RWPE1 (cell line): ENCODE measurements at regions not wholly inside any gene's neighbourhood (a gene's known extent, or its start where the extent isn't known, plus 50 kb on each side); places are given as distances from the start of the nearest gene placed in this dataset.
"Not testable (repeated sequence)": the region's sequence is repeated elsewhere in the genome, so short reads cannot be mapped to it uniquely, and the experiment has no call there.

Source experiments
- CTCF ChIA-PET: fragments of 350-600 bp; sonication (Branson Sonifier 250); formaldehyde crosslinking; extraction: SDS; loops from one replicate; lab custom pipeline; 2021; lab: Yijun Ruan, JAX
- POLR2A ChIA-PET: fragments of 400-600 bp; formaldehyde crosslinking; extraction: SDS; loops from one replicate; lab custom pipeline; 2020; ENCODE audit warnings: antibody characterized with exemption; ENCODE audit not compliant: low non-redundant PET; lab: Yijun Ruan, JAX
- DNase-seq: peaks from one replicate; pipeline ENCODE4 v3.0.0; 2012; ENCODE audit warnings: low spot score
- H3K27ac ChIP-seq: fragments of 450-650 bp; 2 replicates; pipeline ENCODE4 v1.5.1; 2017
- TF ChIP-seq, protein P1 (sequence below): fragments of 450-650 bp; conservative IDR thresholded peaks from 2 replicates; pipeline ENCODE4 v1.5.1; 2017; ENCODE audit warnings: low read depth, mild to moderate bottlenecking

DNA sequence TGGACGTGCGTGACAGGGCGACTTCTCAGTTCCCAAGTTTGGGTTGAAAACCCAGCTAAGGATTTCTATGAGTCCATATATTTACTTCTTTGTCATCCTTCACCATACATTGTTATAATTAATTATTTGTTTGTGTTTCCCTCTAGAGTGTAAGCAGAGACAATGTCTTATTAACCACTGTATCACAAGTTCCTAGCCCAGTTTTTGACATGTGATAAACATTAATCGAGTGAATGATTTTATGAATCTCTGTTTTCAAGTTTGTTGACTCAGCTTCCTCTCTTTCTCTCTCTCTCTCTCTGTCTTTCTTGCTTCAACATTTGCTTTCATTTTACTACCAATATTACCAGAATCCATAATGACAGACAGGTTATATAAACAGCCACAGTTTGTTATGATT is 1259.6 kb upstream of the TENM4 start:
- TF ChIP-seq, protein P1, sequence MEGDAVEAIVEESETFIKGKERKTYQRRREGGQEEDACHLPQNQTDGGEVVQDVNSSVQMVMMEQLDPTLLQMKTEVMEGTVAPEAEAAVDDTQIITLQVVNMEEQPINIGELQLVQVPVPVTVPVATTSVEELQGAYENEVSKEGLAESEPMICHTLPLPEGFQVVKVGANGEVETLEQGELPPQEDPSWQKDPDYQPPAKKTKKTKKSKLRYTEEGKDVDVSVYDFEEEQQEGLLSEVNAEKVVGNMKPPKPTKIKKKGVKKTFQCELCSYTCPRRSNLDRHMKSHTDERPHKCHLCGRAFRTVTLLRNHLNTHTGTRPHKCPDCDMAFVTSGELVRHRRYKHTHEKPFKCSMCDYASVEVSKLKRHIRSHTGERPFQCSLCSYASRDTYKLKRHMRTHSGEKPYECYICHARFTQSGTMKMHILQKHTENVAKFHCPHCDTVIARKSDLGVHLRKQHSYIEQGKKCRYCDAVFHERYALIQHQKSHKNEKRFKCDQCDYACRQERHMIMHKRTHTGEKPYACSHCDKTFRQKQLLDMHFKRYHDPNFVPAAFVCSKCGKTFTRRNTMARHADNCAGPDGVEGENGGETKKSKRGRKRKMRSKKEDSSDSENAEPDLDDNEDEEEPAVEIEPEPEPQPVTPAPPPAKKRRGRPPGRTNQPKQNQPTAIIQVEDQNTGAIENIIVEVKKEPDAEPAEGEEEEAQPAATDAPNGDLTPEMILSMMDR, result no peak
- ChIA-PET POLR2A (no interaction called here), CTCF (no interaction called here)
- no peak for DNase-seq
- peak overlapping the region; percentile 91 for H3K27ac ChIP-seq

GRCh38 chr11:80699406-80700177 is 1258.8 kb upstream of the TENM4 start:
- CTCF ChIA-PET, POLR2A ChIA-PET: not testable (repeated sequence)
- H3K27ac ChIP-seq, result peak overlapping the region; percentile 91
- DNase-seq, result peak; percentile 20

DNA sequence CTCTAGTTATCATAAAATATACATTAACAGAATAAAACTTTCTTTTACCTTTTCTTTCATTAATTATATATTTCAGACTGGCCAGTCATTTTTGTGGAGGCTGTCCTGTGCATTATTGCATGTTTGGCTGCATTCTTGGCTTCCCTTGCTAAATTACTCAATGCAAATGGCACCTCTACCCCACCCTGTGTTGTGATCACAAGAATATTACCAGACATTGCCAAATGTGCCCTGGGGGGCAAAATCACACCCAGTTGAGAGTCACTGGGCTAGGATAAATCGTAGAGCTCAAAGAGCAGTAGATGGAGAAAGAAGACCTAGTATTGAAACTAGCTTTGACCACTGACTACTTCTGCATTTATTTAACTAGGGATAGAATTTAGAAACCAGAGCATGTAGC is 1257.8 kb upstream of the TENM4 start:
- TF ChIP-seq, protein P1, result no peak
- ChIA-PET CTCF (no interaction called here), POLR2A (no interaction called here)
- peak; percentile 2 for DNase-seq
- no peak overlapping the region for H3K27ac ChIP-seq

- ChIA-PET CTCF (interaction anchor here (0.5 kb wide), 1 partner anchor 268 kb away, joined by 4 read pairs; no protein-coding TSS in a partner anchor), POLR2A (no interaction called here)
- TF ChIP-seq, protein P1, result no peak
- H3K27ac ChIP-seq, result no peak overlapping the region
- DNase-seq, result peak; percentile 1
These were observed 1253.6 kb upstream of the TENM4 start for GRCh38 chr11:80694385-80694784.

DNA sequence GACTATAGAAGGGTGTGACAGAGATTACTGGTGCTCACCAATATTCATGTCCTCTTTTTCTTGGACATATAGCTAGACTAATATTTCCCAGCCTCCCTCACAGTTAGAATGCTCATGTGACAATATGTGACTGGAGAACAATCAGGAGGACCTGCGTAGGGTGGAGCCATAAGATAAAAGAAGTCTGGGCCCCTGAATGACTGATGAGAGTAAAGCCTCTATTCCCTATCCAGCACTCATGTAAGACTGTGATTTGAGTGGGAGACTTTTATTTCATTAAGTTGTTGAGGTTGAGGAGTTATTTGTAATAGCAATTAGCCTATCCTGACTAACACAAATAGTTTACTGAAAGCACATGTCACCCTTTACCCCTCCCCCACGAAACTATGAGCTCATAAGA is 1247.1 kb upstream of the TENM4 start:
- no peak for DNase-seq
- ChIA-PET CTCF (no interaction called here), POLR2A (no interaction called here)
- no peak overlapping the region for H3K27ac ChIP-seq
- TF ChIP-seq, protein P1, result no peak

DNA sequence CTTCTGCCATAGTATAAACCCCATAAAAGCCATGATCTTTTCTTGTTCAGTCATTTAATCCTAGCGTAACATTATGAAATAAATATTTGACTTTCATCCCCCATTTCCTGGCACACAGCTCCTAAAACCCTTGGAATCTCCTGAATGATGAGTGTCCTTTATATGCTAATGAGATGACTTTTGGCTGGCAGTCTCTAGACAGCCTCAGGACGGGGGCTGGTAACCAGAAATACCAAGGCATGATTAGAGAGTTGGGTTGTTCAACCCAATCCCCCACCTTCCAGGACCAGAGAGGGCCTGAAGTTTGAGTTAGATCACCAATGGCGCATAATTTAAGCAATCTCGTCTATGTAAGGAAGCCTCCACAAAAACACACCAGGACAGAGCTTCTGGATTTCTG is 1246.1 kb upstream of the TENM4 start:
- ChIA-PET POLR2A (no interaction called here), CTCF (no interaction called here)
- TF ChIP-seq, protein P1, result no peak
- no peak overlapping the region for H3K27ac ChIP-seq
- DNase-seq, result no peak

DNA sequence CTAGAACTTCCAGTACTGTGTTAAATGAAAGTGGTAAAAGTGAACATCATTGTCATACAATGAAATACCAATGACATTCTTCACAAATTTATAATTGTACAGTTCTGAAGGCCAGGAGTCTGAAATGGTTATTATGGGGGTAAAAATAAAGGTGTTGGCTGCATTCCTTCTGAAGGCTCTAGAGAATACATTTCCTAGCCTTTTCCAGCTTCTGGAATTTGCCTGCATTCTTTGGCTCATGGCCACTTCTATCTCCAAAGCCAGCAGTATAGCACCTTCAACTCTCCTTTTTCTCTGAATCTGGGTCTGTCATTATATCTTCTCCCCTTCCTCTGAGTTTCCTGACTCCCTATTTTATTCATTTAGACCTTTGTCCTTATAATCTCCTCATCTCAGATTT is 1232.7 kb upstream of the TENM4 start:
- TF ChIP-seq, protein P1, result no peak
- H3K27ac ChIP-seq, result no peak overlapping the region
- ChIA-PET POLR2A (no interaction called here), CTCF (no interaction called here)
- no peak for DNase-seq
